Adipocyte (in vitro differentiated cells): ENCODE measurements at regions not wholly inside any gene's neighbourhood (a gene's known extent, or its start where the extent isn't known, plus 50 kb on each side); places are given as distances from the start of the nearest gene placed in this dataset.

ENCODE experiments used
- DNase-seq: peaks from one replicate; pipeline ENCODE4 v3.0.0-alpha.2; 2015; ENCODE audit warnings: low read depth
- H3K27me3 ChIP-seq: replicated peaks from 2 replicates; pipeline ENCODE4 v1.7.0; 2013; ENCODE audit warnings: mild to moderate bottlenecking, low read length, moderate library complexity; ENCODE audit not compliant: control insufficient read depth, insufficient read depth
- H3K36me3 ChIP-seq: 2 replicates; pipeline ENCODE4 v1.7.0; 2013; ENCODE audit warnings: low read length, mild to moderate bottlenecking, moderate library complexity; ENCODE audit not compliant: control insufficient read depth, insufficient read depth, severe bottlenecking
- H3K4me1 ChIP-seq: 2 replicates; pipeline ENCODE4 v1.7.0; 2013; ENCODE audit warnings: mild to moderate bottlenecking, low read length, moderate library complexity; ENCODE audit not compliant: control insufficient read depth, insufficient read depth
- H3K4me3 ChIP-seq: 2 replicates; pipeline ENCODE4 v1.7.0; 2013; ENCODE audit warnings: mild to moderate bottlenecking, low read length, moderate library complexity
- H3K9ac ChIP-seq: 2 replicates; pipeline ENCODE4 v1.7.0; 2013; ENCODE audit warnings: mild to moderate bottlenecking, low read length, moderate library complexity
- H3K9me3 ChIP-seq: 2 replicates; pipeline ENCODE4 v1.7.0; 2013; ENCODE audit warnings: mild to moderate bottlenecking, low read length, moderate library complexity; ENCODE audit not compliant: control insufficient read depth

DNA sequence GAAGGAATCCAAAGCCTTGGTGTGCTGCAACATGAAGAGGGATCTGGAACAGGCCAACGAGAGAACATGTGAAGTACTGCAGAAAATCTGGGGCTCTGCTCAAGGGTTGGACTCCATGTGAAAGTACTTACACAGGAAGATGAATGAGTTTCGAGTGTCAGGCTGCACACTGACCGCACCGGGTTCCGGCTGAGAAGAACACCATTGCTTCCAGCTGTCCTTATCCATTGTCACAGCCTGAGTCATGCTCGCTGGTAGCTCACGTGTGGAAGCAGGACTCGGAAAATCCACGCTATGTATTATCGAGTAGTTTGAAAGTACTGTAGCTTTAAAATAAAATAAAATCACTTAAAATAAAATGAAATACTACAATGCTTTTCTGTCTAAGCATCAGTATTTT is 50.4 kb upstream of the TBL1X start:
- peaks cover 11% of the 10 kb centered on the region for H3K4me1 ChIP-seq
- DNase-seq = no peak
- H3K4me3 ChIP-seq = no peak overlapping the region
- no peaks in the 10 kb centered on the region for H3K36me3 ChIP-seq
- no peak overlapping the region for H3K9ac ChIP-seq
- H3K9me3 ChIP-seq = no peaks in the 10 kb centered on the region
- no peaks in the 10 kb centered on the region for H3K27me3 ChIP-seq
